Fibroblast of pulmonary artery (primary cell): ENCODE measurements at regions not wholly inside any gene's neighbourhood (a gene's known extent, or its start where the extent isn't known, plus 50 kb on each side); places are given as distances from the start of the nearest gene placed in this dataset.
"Not testable (repeated sequence)": the region's sequence is repeated elsewhere in the genome, so short reads cannot be mapped to it uniquely, and the experiment has no call there.

Experiments
- DNase-seq: peaks from one replicate; pipeline ENCODE4 v3.0.0-alpha.2; 2010; ENCODE audit warnings: low read depth
- H3K4me3 ChIP-seq: replicated peaks from 2 replicates; pipeline ENCODE4 v1.5.1; 2011; ENCODE audit warnings: low read depth, mild to moderate bottlenecking, control low read depth, low read length, moderate library complexity
- TF ChIP-seq, protein P1 (sequence below): IDR thresholded peaks from 2 replicates; pipeline ENCODE4 v1.5.1; 2011; ENCODE audit warnings: mild to moderate bottlenecking, control low read depth, low read length, inconsistent platforms; ENCODE audit errors: missing control alignments

DNA sequence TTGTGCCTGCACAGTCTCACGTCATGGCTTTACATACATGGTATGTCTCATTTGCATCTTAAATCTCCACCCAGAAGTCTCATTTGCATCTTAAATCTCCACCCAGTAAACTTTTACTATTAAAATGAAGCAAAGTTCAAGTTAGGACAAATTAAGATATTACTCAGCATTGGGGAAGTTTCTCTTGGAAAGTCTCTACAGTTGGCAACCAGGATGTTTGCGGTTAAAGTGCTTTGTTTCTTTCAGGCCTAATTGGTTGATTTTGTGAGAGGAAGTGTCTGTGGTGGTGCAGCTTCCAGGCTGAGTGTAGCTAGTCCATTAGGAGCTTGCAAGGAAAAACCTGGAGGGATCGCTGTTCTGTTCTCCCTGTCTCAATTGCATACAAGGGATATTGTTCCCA is 1373.3 kb upstream of the GOT2 start:
- peak; percentile 0 for DNase-seq
- TF ChIP-seq, protein P1, sequence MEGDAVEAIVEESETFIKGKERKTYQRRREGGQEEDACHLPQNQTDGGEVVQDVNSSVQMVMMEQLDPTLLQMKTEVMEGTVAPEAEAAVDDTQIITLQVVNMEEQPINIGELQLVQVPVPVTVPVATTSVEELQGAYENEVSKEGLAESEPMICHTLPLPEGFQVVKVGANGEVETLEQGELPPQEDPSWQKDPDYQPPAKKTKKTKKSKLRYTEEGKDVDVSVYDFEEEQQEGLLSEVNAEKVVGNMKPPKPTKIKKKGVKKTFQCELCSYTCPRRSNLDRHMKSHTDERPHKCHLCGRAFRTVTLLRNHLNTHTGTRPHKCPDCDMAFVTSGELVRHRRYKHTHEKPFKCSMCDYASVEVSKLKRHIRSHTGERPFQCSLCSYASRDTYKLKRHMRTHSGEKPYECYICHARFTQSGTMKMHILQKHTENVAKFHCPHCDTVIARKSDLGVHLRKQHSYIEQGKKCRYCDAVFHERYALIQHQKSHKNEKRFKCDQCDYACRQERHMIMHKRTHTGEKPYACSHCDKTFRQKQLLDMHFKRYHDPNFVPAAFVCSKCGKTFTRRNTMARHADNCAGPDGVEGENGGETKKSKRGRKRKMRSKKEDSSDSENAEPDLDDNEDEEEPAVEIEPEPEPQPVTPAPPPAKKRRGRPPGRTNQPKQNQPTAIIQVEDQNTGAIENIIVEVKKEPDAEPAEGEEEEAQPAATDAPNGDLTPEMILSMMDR = no peak
- no peak overlapping the region for H3K4me3 ChIP-seq

DNA sequence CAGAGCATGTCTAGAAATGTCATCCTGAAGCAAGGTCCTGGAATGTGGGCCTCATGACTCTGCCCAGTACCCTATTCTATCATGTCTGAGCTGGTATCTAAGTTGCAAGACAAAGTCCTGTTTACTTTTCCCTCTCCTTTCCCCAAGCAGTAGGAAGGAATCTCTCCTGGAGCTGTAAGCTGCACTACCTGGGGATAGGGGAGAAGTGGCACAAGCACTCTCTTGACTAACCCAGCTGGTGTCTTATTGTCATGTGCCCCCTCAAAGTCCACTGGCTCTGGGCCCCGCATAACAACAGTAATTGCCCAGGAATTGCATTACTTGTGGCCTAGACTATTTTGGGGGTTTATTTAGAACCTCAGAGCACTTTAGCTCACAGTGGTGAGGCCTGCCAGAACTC is 1366.3 kb upstream of the GOT2 start:
- H3K4me3 ChIP-seq = no peak overlapping the region
- DNase-seq = no peak
- TF ChIP-seq, protein P1 = no peak

DNA sequence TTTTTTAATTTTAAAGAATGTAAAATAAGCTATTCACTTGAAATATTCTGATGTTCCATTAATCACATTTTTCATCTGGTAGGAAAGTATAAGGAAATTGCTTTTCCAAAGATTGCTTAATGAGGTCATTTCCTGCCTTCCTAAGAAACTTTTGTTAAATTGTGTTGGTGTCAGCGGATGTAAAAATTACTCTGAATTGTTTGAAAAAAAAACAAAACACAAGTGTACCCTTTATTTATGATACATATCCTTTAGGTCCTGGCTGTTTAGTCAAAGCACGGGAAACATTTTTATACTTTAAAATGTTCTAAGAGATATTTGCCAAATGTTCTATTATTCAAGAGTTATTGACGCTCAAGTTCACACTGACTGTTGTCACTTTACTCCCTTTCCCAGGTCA is 1357.4 kb upstream of the GOT2 start:
- no peak for DNase-seq
- no peak overlapping the region for H3K4me3 ChIP-seq
- TF ChIP-seq, protein P1 = no peak

DNA sequence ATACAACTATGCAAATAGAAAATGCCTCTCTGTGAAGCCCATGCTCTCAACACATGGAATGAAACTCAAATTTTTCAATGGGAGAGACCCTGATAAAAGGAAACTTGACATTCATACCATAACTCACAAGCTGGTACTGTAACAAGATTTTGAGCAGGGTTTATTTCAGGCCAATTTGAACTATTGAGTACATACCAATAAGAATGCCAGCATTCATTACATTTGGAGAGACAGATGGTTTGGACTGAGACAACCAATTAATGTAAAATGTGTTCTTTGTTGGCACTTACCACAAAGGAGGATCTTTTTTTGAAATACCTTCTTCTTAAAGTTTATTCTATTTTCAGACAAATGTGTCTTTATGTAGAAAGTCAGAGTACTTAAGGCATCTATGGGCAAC is 1357.0 kb upstream of the GOT2 start:
- no peak for DNase-seq
- no peak overlapping the region for H3K4me3 ChIP-seq
- TF ChIP-seq, protein P1 = no peak

DNA sequence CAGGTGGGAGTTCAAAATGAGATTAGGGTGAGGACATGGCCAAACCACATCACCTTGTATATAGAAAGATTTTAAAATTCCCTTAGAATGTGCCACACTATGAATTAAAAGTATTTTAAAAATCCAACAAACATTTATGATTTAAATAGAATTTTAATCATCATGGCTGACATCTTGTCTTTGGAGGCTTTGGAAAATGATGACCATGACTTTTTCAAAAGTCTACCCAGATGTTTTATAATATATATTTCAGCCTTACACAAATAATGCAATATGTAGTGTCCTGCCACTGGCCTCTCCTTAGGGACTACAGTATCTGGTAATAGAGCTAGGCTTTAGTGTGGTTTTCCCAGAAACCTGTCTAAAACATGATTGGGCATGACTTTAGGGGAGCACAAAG is 1353.4 kb upstream of the GOT2 start:
- TF ChIP-seq, protein P1 = no peak
- H3K4me3 ChIP-seq = no peak overlapping the region
- DNase-seq = no peak

DNA sequence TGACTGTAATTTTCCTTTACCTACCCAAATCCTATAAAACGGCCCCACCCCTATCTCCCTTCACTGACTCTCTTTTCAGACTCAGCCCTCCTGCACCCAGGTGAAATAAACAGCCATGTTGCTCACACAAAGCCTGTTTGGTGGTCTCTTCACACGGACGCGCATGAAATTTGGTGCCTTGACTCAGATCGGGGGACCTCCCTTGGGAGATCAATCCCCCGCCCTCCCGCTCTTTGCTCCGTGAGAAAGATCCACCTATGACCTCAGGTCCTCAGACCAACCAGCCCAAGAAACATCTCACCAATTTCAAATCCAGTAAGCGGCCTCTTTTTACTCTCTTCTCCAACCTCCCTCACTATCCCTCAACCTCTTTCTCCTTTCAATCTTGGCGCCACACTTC is 1344.7 kb upstream of the GOT2 start:
- not testable (repeated sequence) for H3K4me3 ChIP-seq, DNase-seq

DNA sequence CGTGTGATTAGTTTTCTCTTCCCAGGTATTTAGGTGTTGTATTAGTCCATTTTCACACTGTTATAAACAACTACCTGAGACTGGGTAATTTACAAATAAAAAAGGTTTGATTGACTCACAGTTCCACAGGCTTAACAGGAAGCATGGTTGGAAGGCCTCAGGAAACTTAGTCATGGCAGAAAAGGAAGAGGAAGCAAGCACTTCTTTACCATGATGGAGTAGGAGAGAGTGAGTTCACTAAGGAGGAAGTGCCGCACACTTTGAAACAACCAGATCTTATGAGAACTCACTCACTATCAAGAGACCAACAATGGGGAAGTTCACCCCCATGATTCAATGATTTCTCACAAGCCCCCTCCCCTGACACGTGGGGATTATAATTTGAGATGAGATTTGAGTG is 1343.7 kb upstream of the GOT2 start:
- no peak overlapping the region for H3K4me3 ChIP-seq
- TF ChIP-seq, protein P1 = no peak
- DNase-seq = no peak

DNA sequence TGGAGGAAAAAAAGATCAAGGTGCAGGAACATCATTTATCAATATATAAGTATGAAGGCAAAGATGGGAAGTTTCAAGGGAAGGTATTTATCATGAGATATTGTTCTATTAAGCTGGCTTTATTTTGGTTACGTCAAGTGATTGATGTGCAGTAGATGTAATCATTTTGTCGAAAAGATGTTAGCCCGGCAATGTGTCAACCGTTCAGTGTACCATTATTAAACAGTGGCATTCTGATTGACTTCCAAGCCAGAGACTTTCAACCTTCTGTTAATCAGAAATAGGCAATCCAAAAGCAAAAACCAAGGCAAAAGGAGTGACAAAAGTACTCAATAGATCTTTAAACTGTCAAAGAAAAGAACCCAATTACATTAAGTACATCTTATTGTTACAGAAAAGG is 1340.3 kb upstream of the GOT2 start:
- H3K4me3 ChIP-seq = no peak overlapping the region
- no peak for DNase-seq
- TF ChIP-seq, protein P1 = no peak
